Medulla oblongata (tissue), 1 donor: ENCODE measurements at regions not wholly inside any gene's neighbourhood (a gene's known extent, or its start where the extent isn't known, plus 50 kb on each side); places are given as distances from the start of the nearest gene placed in this dataset.

Experiments used
- DNase-seq: peaks from one replicate; pipeline ENCODE4 v3.0.0-alpha.2; 2015; ENCODE audit errors: extremely low spot score

DNA sequence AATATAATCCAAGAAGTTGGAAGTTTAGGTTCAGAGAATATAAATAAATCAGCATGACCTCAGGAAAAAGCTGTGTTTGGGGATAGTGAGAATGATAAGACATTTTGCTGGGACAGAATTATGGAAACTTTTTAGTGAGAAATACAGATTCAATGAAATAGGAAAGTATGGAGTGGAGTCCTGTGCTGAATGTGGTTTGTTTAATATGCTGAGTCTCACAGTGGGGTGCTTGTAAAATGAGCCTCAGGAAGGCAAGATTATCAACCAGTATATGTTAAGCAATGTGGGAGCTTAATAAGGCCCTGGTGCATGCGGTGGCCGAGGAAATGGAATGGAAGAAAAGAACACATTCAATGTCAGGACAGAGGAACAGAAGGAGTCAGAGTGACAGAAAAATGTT lies 1554.7 kb upstream of the TENM3 start:
- no peak for DNase-seq

DNA sequence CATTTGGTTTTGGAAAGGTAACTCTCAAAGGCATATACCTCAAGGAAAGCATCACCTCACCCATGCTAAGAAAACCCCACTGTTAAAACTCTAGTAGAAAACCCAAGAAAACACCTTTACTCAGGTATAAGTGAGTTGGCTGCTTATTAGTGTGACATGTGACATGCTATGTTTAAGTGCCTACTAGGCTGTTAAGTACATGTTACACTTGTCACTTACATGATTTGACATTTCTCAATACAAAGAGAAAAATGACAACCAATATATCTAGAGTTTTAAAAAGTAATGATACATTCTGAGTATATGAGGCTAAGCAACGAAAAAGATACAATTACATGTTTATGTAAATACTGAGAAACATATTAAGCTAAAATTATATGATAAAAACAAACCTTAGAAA lies 1548.3 kb upstream of the TENM3 start:
- no peak for DNase-seq

DNA sequence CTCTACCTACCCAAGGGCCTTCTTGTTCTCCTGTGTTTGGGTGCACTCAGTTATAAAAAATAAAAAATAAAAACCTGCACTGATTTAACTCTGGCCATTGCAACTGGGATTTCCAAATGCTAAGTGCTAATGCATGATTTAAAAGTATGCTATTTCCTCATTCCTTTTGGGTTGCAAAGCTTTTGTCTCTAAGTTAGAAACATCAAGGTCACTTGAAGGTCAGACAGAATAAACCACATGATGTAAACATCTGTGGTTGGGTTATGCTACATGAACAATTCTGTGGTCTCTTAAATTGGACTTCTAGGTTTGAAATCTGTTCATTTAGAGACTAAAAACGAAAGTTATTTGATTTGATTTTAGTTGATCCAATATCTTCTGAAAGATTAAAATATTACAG lies 1547.4 kb upstream of the TENM3 start:
- DNase-seq, result no peak

DNA sequence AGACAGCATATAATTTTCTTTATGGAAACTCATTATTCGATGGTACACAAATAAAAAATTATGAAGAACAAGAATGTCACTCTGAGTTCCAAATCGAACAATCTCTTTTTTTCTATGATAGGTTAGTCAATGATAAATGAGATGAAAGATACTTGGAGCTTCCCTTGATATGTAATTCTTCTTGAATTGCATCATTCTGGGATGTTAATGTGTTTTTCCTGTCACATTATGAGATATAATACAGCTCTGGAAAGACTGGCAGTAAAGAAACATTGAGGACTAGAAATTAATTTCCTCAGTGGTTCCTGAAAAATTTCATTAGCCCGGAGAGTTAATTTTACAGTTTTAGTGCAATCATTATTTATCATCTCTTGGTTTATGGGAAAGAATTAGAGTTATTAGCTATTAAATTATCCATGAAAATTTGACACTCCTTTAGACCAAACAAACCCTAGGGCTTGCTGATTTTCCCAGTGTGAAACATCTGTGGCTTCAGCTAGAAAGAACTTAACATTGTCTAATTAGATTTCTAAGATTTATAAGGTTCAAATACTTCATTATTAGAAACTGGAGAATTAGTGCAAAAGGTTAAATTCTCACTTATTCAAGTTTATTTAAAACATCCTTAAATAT lies 1546.6 kb upstream of the TENM3 start:
- DNase-seq, result no peak

DNA sequence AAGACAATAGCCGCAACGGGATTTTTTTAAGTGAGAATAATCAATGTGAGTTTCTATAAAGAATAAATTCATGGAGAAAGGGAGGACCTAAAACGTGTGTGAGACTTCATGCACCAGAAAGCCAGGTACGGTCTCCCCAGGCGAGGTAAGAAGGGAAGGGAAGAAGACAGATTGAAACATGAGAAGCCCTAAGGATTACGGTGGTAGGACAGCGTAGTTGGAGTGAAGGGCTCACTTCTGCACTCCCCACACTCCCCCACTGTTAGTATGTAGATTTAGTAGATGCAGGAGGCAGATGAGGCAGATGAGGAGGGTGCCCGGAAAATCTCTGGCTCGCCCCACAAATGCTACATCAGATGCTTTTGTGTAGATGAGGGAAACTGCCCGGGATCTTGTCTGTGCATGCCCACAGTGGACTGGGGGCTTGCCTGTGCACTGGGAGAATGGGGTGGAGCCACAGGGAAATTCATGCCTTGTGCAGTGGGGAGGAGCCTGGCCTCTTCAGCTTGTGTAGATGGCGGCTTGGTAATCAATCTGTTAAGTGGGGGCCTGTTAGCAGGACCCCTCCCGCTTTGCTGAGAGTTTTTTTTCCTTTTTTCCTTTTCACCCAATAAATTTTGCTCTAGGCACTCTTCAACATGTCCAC lies 1544.5 kb upstream of the TENM3 start:
- DNase-seq, result no peak

DNA sequence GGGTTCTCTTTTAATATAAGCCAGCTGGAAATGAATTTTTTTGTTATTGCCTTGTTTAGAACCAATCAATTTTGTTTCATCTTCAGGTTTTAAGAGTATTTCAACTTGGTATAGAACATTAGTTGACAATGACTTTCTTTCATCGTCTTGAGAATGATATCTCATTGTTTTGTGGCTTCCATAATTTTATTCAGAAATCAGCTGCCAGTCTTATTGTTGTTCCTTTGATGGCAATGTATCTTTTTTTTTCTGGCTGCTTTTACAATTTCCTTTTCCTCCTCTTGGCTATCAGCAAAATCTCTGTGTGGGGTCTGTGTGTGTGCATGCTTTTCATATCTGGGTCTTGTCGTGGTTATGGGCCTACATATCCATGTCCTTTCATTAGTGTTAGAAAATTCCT lies 1536.4 kb upstream of the TENM3 start:
- no peak for DNase-seq

DNA sequence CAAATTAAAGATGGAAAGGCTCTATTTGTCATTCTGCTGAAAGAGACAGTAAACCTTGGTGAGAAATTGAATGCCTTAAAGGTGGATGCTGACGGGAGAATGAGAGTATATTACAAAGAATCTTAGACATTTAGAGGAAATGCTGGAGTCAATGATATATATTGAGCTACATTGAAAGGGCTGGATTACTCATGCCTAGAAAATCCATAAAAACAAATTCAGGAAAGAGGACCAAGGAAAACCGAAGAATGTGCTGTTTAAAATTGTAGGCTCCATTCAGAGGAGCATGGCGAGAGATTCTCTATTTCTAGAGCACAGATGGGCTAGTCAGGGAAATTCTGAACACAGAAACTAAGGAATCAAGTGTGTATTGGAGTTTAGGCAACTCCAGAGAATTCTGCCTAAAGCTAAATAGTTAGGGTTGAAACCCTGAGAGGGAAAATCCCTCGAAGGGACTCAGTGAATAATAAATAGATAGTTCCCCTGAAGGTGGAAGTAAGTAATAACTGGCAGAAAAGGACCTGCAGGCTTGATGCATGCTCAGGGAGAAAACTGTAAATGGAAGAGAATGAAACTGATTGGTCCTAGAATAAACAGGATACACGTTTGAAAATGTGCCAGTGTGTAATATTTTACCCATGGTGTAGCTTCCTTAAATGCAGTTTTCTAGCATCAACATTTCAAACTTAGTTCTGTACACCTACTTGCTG lies 1532.4 kb upstream of the TENM3 start:
- no peak for DNase-seq

DNA sequence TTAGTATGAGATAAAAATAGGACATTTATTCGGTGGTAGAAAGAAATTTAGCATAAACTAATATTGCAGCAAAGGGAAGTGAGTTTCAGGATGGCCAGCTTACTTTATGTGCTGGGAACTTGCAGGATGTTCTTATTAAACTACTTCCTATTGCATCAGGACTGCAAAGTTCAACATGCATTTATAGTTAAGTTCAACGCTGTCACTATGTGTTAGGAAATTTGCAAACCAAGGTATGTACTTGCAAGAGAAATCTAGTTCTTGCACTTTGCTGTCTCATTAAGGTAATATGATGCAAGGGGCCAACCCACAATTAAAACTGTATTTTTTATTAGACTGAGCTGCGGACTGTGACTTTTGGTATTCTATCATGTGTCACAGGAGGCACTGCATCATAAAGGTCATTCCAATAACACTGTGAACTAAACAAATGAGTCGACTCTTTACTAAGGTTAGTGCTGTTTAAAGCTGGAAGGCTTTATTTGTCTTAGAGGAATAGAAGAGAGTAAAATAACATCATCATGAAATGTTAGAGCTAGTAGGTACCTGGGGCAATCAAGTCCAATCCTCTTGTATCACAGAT lies 1525.7 kb upstream of the TENM3 start:
- DNase-seq, result no peak

DNA sequence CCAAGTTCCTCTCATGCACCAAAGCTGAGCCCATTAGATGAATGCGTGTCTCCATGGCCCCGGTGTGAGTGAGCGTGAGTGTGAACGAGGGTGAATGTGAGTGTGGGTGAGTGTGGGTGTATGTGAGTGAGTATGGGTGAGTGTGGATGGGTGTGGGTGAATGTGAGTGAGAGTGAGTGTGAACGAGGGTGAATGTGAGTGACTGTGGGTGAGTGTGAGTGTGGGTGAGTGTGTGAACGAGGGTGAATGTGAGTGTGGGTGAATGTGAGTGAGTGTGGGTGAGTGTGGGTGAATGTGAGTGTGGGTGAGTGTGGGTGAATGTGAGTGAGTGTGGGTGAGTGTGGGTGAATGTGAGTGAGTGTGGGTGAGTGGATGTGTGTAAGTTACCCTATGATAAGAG lies 1521.8 kb upstream of the TENM3 start:
- no peak for DNase-seq

DNA sequence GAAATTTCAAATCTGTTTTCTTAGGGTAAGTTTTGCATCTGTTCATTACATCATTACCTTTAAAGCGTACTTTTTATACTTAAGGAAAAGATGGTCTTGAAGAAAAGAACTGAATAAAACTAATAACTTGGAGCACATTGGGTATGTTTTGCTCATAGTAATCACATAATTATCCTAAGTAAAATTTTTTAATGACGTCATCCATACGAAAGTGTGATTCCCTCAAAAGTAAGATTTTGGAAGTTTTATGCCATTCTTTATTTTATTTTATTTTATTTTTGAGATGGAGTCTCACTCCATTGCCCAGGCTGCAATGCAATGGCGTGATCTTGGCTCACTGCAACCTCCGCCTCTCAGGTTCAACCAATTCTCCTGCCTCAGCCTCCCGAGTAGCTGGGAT lies 1516.6 kb upstream of the TENM3 start:
- DNase-seq, result no peak

DNA sequence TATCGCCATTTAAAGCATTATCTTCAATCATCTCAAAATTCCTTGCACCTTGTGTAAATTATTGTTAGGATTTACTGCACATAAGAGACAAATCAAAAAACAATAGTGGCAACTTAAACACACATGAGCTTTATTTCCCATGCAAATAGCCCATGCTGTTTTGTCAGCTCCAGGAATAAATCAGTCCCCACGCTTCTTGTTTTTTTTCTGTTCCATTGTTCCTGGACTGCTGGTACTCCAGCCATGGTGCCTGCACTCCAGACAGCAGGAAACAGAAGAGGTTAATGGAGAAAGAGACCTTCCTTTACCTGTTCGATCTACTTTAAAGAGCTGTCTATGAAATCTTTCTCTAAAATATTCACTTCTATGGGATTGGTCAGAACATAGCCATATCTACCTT lies 1515.7 kb upstream of the TENM3 start:
- no peak for DNase-seq

DNA sequence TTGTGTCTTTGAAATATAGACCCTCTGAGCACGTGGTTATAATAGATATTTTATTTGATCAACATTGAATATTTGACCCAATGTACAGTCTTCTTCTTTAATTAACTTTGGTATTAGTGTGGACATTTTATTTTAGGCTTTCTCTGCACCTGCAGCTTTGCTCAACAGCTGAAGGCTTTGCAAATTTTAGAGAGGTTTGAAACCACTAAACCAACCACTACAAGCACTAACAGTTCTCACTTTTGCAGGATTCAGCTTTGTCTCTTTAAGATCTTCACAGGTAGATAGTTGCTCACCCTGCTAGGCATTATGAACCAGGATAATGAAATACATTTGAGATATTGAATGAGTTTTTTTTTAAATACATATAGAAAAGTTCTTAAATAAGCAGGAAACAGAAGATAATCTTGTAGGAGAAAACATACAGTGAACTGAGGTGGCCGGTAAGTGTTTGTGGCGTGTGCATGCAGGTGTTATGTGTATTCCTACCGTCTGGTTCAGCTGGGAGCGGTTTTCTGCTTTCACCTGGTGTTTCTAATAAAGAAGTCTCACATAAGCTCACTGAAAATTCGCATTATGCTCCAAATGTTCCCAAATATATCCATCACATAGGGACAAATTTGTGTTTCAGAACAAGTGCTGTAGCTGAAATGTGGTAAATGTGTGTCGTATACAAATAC lies 1508.3 kb upstream of the TENM3 start:
- DNase-seq, result no peak

DNA sequence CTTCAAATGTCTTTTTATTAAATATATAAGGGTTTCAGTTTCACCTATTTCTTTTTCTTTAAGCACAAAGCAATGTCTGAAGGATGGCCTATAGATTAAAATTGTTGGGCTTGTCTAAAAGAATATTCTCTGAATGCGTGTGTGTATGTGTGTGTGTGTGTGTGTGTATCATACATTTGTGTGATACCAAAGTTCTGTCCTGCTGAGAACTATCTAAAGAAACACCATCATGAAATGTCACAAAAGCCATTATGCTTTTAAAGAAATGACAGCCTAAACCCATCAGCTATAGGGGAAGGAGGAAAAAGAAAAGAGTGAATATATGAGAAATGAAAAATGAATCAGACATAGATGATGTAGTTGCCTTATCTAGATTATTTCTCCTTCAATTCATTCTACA lies 1501.5 kb upstream of the TENM3 start:
- DNase-seq, result no peak

DNA sequence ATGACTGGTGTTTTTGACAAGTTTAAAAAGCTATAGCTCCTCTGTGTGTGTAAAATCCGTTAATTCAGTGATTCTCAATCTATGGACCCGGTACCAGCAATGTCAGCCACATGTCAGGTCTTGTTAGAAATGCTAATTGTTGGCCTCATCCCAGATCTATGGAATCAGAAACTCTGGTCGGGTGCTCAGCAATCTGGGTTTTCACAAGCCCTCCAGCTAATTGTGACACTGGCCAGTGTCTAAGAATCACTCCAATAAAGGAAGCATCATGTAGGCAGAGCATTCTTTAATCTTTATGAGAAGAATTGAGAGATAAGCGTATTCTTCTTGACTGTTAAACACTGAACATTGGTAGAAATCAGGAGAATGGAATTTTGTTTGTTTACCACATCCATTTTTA lies 1498.2 kb upstream of the TENM3 start:
- no peak for DNase-seq

DNA sequence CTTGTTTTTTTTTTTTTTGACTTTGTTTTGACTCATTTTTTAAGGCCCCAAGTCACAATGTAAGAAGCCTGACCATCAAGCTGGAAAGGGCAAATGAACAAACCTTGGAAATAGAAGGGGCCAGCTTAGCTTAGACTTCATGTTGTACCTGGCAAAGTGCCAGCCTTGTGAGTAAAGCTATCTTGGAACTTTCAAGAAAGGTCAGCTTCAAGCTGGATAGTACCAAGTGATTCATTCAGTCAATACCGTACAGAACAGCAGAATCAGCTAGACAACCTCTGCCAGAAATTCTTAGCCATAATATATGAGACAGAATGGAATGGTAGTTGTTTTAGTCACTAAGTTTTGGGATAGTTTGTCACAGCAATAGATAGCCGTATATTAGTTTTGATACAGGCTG lies 1492.2 kb upstream of the TENM3 start:
- DNase-seq, result no peak

DNA sequence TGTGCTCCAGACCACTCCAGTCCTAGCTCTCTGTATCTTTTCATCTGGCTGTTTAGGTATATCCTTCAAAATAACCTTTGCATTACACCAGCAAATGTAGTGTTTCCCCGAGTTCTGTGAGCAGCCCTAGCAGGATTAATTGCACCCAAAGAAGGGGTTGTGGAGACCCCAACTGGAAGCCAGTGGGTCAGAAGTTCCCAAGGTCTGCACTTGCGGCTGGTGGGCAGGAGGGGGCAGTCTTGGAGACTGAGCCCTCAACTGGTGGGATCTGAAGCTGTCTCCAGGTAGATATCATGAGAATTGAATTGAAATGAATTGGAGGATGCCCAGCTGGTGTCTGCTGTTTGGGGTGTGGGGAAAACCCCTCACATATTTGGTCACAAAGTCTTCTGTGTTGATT lies 1485.3 kb upstream of the TENM3 start:
- DNase-seq, result no peak

DNA sequence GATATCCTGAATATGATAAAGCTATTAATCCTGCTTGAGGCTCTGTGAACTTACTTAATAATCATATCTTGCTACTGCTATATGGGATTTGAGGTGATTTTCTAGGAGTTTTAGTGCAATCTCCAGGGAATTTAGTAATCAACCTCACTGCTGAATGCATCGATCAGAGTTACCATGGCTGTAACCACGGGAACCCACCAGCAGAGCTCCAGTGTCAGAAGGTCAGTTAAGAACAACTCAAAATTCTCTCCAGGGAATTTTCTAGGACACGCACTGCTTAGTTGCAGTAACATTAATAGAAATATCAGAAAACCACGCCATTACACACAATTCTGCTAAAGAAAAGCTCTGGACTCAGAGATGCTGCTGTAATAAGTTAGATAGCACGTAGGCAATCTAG lies 1477.2 kb upstream of the TENM3 start:
- DNase-seq, result no peak

DNA sequence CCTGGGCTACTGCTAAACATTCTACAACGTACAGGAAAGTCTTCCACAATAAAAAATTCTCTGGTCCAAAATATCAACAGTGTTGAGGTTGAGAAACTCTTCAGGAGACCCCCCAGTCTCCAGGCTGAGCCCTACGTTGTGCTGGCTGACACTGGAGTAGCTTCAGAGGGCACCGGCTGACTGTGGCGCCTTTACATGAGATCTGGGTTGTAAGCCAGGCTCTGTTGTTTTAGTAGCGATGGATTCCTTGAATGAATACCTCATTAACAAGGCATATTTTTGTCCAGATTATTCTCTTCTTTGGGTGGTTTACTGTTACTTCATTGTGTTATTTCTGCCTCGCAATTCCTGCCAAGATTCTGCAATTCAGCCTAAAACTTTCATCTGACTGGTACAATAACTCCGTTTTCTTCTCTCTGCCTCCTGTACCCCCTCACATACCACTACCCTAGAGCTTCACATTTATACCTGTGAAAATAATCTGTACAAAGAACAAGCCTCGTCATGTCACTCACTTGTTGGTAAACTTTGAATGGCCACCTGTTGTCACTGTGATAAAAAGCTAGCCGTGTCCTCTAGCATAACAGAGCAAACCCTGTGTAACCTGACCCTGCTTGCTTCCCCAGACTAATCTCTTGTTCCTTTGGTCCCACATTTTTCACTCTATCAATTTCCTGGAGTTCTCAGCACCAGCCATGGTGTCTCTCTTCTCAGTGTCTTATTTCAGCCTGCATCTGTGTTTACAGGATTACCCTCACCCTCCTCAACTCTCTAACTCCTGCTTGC lies 1476.1 kb upstream of the TENM3 start:
- no peak for DNase-seq

DNA sequence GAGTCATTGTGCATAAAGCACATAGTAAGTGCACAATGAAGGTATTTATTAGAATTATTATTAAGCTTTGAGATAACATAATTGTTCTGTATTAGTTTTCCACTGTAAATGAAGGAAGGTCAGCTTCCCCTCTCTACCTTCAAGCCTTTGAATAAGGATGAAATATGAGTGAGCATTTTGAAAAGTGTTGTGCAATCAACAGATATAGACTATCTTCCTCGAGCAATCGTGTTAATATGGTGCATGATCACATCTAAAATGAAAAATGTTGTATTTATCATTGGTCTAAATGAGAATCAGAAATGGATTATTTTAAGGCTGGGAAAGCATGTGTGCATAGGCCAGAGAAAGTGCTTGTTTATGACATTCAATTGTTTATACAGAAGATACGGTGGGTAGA lies 1474.6 kb upstream of the TENM3 start:
- DNase-seq, result no peak

DNA sequence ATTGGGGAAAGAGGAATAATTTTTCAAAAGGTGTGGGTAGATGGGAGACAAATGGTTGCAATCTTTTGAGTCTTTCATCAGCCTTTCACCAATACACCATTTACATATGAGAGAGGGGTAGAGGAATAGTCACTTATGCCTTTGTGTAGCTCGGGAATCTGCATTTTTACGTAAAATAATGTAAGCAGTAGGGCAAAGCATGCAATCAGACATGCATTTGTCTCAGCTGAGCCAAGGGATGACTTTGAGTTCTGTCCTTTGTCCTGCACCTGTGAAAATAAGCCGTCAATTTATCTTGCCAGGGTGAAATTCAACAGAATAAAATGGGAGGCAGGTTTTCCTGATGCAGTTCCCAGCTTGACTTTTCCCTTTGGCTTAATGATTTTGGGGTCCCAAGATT lies 1473.4 kb upstream of the TENM3 start:
- no peak for DNase-seq

DNA sequence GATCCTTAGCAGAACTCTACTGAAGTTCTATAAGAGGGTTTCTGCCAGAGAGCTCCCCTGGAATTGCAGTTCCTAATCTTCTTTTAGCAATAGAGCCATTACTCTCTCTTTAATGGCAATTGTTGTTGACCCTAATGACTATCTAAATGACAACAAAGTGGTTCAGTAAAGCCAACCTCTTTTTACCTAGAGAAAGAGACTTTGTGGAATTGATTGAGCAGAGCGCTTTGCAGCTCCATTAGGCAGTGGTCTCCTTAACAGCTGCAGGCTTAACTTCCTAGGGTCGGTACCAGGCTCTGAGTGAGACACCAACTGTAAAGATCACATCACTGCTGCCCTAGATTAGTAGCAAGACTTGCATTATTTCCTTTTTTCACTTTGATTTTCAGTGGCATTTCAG lies 1472.9 kb upstream of the TENM3 start:
- DNase-seq, result no peak

DNA sequence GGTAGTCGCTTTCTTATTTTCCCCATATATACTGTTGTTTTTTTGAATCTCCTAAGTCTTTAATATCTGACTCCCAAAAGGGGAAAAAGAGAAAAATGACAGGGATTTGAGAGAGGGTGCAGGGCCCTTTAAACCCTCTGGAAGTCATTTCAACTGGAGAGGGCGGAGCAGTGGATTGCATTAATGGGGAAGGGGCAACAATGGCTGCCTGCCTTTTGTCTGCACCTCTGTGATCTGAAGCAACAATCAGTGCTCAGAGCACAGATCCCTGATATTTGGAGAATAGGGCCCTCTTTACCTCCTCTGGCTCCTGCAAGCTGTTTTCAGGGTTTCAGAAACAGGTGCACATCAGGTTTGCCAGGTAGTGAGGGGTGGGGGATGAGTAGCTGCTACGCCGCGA lies 1458.3 kb upstream of the TENM3 start:
- DNase-seq, result no peak
